NCI-H82 (cell line): ENCODE measurements at regions not wholly inside any gene's neighbourhood (a gene's known extent, or its start where the extent isn't known, plus 50 kb on each side); places are given as distances from the start of the nearest gene placed in this dataset.
"Not testable (repeated sequence)": the region's sequence is repeated elsewhere in the genome, so short reads cannot be mapped to it uniquely, and the experiment has no call there.

Experiments
- DNase-seq: peaks from one replicate; lab custom pipeline; 2025; lab: John Stamatoyannopoulos, UW

GRCh38 chr9:1115370-1115769 is 65.2 kb downstream of the DMRT2 start:
- no peak for DNase-seq

GRCh38 chr9:1117439-1117838 is 67.3 kb downstream of the DMRT2 start:
- no peak for DNase-seq

- no peak for DNase-seq
Observed at GRCh38 chr9:1120500-1121165, 70.5 kb downstream of the DMRT2 start.

- DNase-seq: no peak
Observed at GRCh38 chr9:1125741-1126140, 75.6 kb downstream of the DMRT2 start.

- DNase-seq: no peak
Observed at GRCh38 chr9:1128046-1128445, 77.9 kb downstream of the DMRT2 start.

GRCh38 chr9:1129382-1129781 is 79.2 kb downstream of the DMRT2 start:
- no peak for DNase-seq

- DNase-seq: no peak
Observed at GRCh38 chr9:1140057-1140456, 89.9 kb downstream of the DMRT2 start.

GRCh38 chr9:1151691-1152090 is 101.5 kb downstream of the DMRT2 start:
- no peak for DNase-seq

GRCh38 chr9:1152171-1152570 is 102.0 kb downstream of the DMRT2 start:
- DNase-seq: no peak

GRCh38 chr9:1154739-1155138 is 104.6 kb downstream of the DMRT2 start:
- no peak for DNase-seq

- DNase-seq: no peak
Observed at GRCh38 chr9:1155602-1156001, 105.4 kb downstream of the DMRT2 start.

GRCh38 chr9:1156794-1157550 is 106.8 kb downstream of the DMRT2 start:
- no peak for DNase-seq

- no peak for DNase-seq
Observed at GRCh38 chr9:1157836-1158235, 107.7 kb downstream of the DMRT2 start.

GRCh38 chr9:1170918-1171317 is 120.8 kb downstream of the DMRT2 start:
- no peak for DNase-seq

GRCh38 chr9:1171546-1171945 is 121.4 kb downstream of the DMRT2 start:
- DNase-seq: no peak

GRCh38 chr9:1173211-1173610 is 123.1 kb downstream of the DMRT2 start:
- DNase-seq: no peak

- DNase-seq: no peak
Observed at GRCh38 chr9:1173993-1174392, 123.8 kb downstream of the DMRT2 start.

GRCh38 chr9:1179366-1179765 is 129.2 kb downstream of the DMRT2 start:
- no peak for DNase-seq

GRCh38 chr9:1184146-1184545 is 134.0 kb downstream of the DMRT2 start:
- no peak for DNase-seq

- DNase-seq: not testable (repeated sequence)
Observed at GRCh38 chr9:1187137-1187536, 137.0 kb downstream of the DMRT2 start.

- not testable (repeated sequence) for DNase-seq
Observed at GRCh38 chr9:1195636-1196035, 145.5 kb downstream of the DMRT2 start.

GRCh38 chr9:1198085-1198484 is 147.9 kb downstream of the DMRT2 start:
- no peak for DNase-seq

- DNase-seq: no peak
Observed at GRCh38 chr9:1200847-1201251, 150.7 kb downstream of the DMRT2 start.

- DNase-seq: no peak
Observed at GRCh38 chr9:1201262-1201661, 151.1 kb downstream of the DMRT2 start.
